ENCODE measurements at regions not wholly inside any gene's neighbourhood (a gene's known extent, or its start where the extent isn't known, plus 50 kb on each side); places are given as distances from the start of the nearest gene placed in this dataset.
A peak's percentile ranks its signal among the peaks of the same experiment; 100 is the strongest.

GRCh38 chr3:126266291-126266840 lies 86.0 kb upstream of the ALDH1L1 start:
- DNase-seq, result peak; percentile 29

- no peak for DNase-seq
Observed at GRCh38 chr3:126264952-126265351, 84.6 kb upstream of the ALDH1L1 start.

- no peak for DNase-seq
Observed at GRCh38 chr3:126264381-126264780, 84.0 kb upstream of the ALDH1L1 start.

- no peak for DNase-seq
Observed at GRCh38 chr3:126263971-126264370, 83.6 kb upstream of the ALDH1L1 start.

- no peak for DNase-seq
Observed at GRCh38 chr3:126263539-126263938, 83.2 kb upstream of the ALDH1L1 start.

GRCh38 chr3:126262227-126262626 lies 81.8 kb upstream of the ALDH1L1 start:
- no peak for DNase-seq

GRCh38 chr3:126261037-126261436 lies 80.7 kb upstream of the ALDH1L1 start:
- no peak for DNase-seq

- DNase-seq, result peak; percentile 62
Observed at GRCh38 chr3:126259411-126260391, 79.3 kb upstream of the ALDH1L1 start.

GRCh38 chr3:126258670-126259069 lies 78.3 kb upstream of the ALDH1L1 start:
- no peak for DNase-seq

- no peak for DNase-seq
Observed at GRCh38 chr3:126257984-126258383, 77.6 kb upstream of the ALDH1L1 start.

GRCh38 chr3:126257174-126257573 lies 76.8 kb upstream of the ALDH1L1 start:
- DNase-seq, result no peak

- no peak for DNase-seq
Observed at GRCh38 chr3:126256251-126256650, 75.9 kb upstream of the ALDH1L1 start.

- DNase-seq, result no peak
Observed at GRCh38 chr3:126253072-126253471, 72.7 kb upstream of the ALDH1L1 start.

- DNase-seq, result no peak
Observed at GRCh38 chr3:126252373-126252772, 72.0 kb upstream of the ALDH1L1 start.

- DNase-seq, result peak; percentile 77
Observed at GRCh38 chr3:126245811-126246727, 65.7 kb upstream of the ALDH1L1 start.
